Panc1 (cell line): ENCODE measurements at regions not wholly inside any gene's neighbourhood (a gene's known extent, or its start where the extent isn't known, plus 50 kb on each side); places are given as distances from the start of the nearest gene placed in this dataset.

Experiments
- ATAC-seq: fragments of 200-7000 bp; cut with Tn5 transposase; 2 replicates; pipeline ENCODE4 v1.9.1; 2020; ENCODE audit warnings: mild to moderate bottlenecking, moderate library complexity
- BruUV-seq: library from RNA; stranded (reverse); fragments of 400-500 nt; replicated peaks from 2 replicates; lab custom pipeline; 2021; lab: Mats Ljungman, UMichigan
- CTCF ChIA-PET: fragments of 300-600 bp; sonication (Branson Sonifier 250); formaldehyde crosslinking; loops from one replicate; lab custom pipeline; 2022; ENCODE audit warnings: antibody characterized with exemption; lab: Charles Lee
- POLR2A ChIA-PET: fragments of 300-600 bp; sonication (Branson Sonifier 250); formaldehyde crosslinking; loops from one replicate; lab custom pipeline; 2022; ENCODE audit warnings: antibody characterized with exemption; lab: Charles Lee
- DNase-seq: peaks from one replicate; pipeline ENCODE4 v3.0.0-alpha.2; 2010; ENCODE audit warnings: low read depth, low spot score
- H3K27ac ChIP-seq: 2 replicates; pipeline ENCODE4 v1.5.1; 2011; ENCODE audit warnings: mild to moderate bottlenecking, low read length, inconsistent platforms
- H3K27me3 ChIP-seq: fragments of 200-500 bp; sonication (Bioruptor generic); 2 replicates; pipeline ENCODE4 v1.6.0; 2014; ENCODE audit warnings: low read length, inconsistent platforms; ENCODE audit not compliant: control insufficient read depth, insufficient read depth
- H3K36me3 ChIP-seq: fragments of 200-500 bp; sonication (Bioruptor generic); 2 replicates; pipeline ENCODE4 v1.5.1; 2014; ENCODE audit warnings: inconsistent platforms, mild to moderate bottlenecking, low read length, moderate library complexity; ENCODE audit not compliant: control insufficient read depth, insufficient read depth
- H3K4me1 ChIP-seq: 2 replicates; pipeline ENCODE4 v1.5.1; 2011; ENCODE audit warnings: inconsistent platforms, mild to moderate bottlenecking, low read length, moderate library complexity; ENCODE audit not compliant: control insufficient read depth, insufficient read depth
- H3K4me3 ChIP-seq, 2 experiments: 2 replicates each; pipeline ENCODE4 v1.5.1; 2011 to 2012; ENCODE audit warnings: low read depth in 2 of 2, low read length in 2 of 2, mild to moderate bottlenecking in 2 of 2, inconsistent platforms in 1 of 2, moderate library complexity in 1 of 2
- H3K9me3 ChIP-seq: fragments of 200-500 bp; sonication (Bioruptor generic); 2 replicates; pipeline ENCODE4 v1.5.1; 2014; ENCODE audit warnings: low read depth, mild to moderate bottlenecking, inconsistent platforms, low read length, moderate library complexity; ENCODE audit not compliant: control insufficient read depth, insufficient read depth
- POLR2AphosphoS5 ChIP-seq: IDR thresholded peaks from 2 replicates; pipeline ENCODE4 v1.6.1; 2012; ENCODE audit warnings: mild to moderate bottlenecking, low read depth, low read length, moderate library complexity
- REST ChIP-seq, 2 experiments: IDR thresholded peaks; 2 replicates each; pipeline ENCODE4 v1.6.1; 2011 to 2012; ENCODE audit warnings: low read depth in 2 of 2, control low read depth in 1 of 2, low read length in 1 of 2, mild to moderate bottlenecking in 1 of 2, moderate library complexity in 1 of 2; ENCODE audit not compliant: insufficient read depth in 1 of 2
- SIN3A ChIP-seq: IDR thresholded peaks from 2 replicates; pipeline ENCODE4 v1.6.1; 2012; ENCODE audit warnings: low read depth, mild to moderate bottlenecking, low read length, moderate library complexity, borderline replicate concordance; ENCODE audit not compliant: insufficient read depth
- TCF7L2 ChIP-seq: IDR thresholded peaks from 2 replicates; pipeline ENCODE4 v1.6.1; 2011; ENCODE audit warnings: mild to moderate bottlenecking, low read depth, low read length, inconsistent platforms
- in situ Hi-C: cut with HindIII; loops from 2 replicates; pipeline ENCODE4 v1.10.0; 2016; ENCODE audit warnings: low sequenced_read_pairs, low pct_unique_long_range_greater_than_20kb
- intact Hi-C: fragments of 100-400 bp; cut with micrococcal nuclease; formaldehyde crosslinking; loops from one replicate; pipeline ENCODE4 v1.10.0; 2022; ENCODE audit not compliant: unreplicated experiment
- TF ChIP-seq, protein P1 (sequence below): fragments of 450-650 bp; IDR thresholded peaks from 2 replicates; pipeline ENCODE4 v1.5.1; 2017; ENCODE audit warnings: mild to moderate bottlenecking

DNA sequence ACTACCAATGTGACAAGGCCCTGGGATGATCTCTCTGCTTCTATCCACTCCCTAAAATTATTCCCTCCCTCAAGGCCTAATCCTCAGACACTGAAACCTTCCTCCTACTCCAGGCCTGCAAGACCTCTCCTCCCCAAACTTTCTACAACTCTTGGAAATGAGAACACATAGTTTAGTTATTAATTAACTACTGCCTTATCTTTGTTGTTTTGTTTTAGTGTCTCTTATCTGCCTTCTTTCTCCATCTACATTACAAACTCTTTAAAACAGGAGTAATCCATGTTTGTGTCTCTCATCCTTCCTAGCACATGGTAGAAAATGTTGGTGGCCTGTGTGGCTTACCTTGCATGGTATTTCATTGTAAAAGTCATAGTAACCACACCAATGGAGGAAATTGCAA, 139.9 kb upstream of the G2E3 start:
- BruUV-seq = no TSS peak
- Histone ChIP-seq H3K27ac (no peak overlapping the region), H3K27me3 (no peaks in the 10 kb centered on the region), H3K4me3 (no peak overlapping the region), H3K9me3 (no peaks in the 10 kb centered on the region), H3K4me1 (no peaks in the 10 kb centered on the region), H3K36me3 (no peaks in the 10 kb centered on the region)
- TF ChIP-seq REST (IDR thresholded peaks at IDR 0.05; ENCODE audit: insufficient read depth in 1 of 2, low read depth in 2 of 2, low read length in 1 of 2) (no peak), SIN3A (no peak), POLR2AphosphoS5 (no peak)
- TF ChIP-seq, protein P1, sequence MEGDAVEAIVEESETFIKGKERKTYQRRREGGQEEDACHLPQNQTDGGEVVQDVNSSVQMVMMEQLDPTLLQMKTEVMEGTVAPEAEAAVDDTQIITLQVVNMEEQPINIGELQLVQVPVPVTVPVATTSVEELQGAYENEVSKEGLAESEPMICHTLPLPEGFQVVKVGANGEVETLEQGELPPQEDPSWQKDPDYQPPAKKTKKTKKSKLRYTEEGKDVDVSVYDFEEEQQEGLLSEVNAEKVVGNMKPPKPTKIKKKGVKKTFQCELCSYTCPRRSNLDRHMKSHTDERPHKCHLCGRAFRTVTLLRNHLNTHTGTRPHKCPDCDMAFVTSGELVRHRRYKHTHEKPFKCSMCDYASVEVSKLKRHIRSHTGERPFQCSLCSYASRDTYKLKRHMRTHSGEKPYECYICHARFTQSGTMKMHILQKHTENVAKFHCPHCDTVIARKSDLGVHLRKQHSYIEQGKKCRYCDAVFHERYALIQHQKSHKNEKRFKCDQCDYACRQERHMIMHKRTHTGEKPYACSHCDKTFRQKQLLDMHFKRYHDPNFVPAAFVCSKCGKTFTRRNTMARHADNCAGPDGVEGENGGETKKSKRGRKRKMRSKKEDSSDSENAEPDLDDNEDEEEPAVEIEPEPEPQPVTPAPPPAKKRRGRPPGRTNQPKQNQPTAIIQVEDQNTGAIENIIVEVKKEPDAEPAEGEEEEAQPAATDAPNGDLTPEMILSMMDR = no peak
- POLR2A ChIA-PET = no interaction called here
- intact Hi-C loops (no loop called here), in situ Hi-C loops (no loop called here)
- no peak for DNase-seq
- CTCF ChIA-PET = no interaction called here
- no peak for ATAC-seq

GRCh38 chr14:30420515-30420914, 138.4 kb upstream of the G2E3 start:
- POLR2A ChIA-PET = no interaction called here
- Histone ChIP-seq H3K4me3 (no peak overlapping the region), H3K27me3 (no peaks in the 10 kb centered on the region), H3K36me3 (no peaks in the 10 kb centered on the region), H3K9me3 (no peaks in the 10 kb centered on the region), H3K4me1 (no peaks in the 10 kb centered on the region), H3K27ac (no peak overlapping the region)
- DNase-seq (no peak), ATAC-seq (no peak)
- TF ChIP-seq POLR2AphosphoS5 (no peak), REST (IDR thresholded peaks at IDR 0.05; ENCODE audit: insufficient read depth in 1 of 2, low read depth in 2 of 2, low read length in 1 of 2) (no peak), SIN3A (no peak), TCF7L2 (no peak)
- intact Hi-C loops = no loop called here
- no TSS peak for BruUV-seq
- CTCF ChIA-PET = no interaction called here
- in situ Hi-C loops = no loop called here
